Astrocyte of the spinal cord (primary cell): ENCODE measurements at regions not wholly inside any gene's neighbourhood (a gene's known extent, or its start where the extent isn't known, plus 50 kb on each side); places are given as distances from the start of the nearest gene placed in this dataset.
"Not testable (repeated sequence)": the region's sequence is repeated elsewhere in the genome, so short reads cannot be mapped to it uniquely, and the experiment has no call there.

ENCODE experiments used
- DNase-seq: peaks from one replicate; pipeline ENCODE4 v3.0.0; 2011; ENCODE audit warnings: low read depth, low spot score
- H3K4me3 ChIP-seq: 2 replicates; pipeline ENCODE4 v1.5.1; 2011; ENCODE audit warnings: low read depth, mild to moderate bottlenecking, low read length, moderate library complexity
- CTCF ChIP-seq: IDR thresholded peaks from 2 replicates; pipeline ENCODE4 v1.5.1; 2012; ENCODE audit warnings: low read depth, mild to moderate bottlenecking, low read length, inconsistent platforms
- in situ Hi-C: cut with HindIII; loops from 2 replicates; pipeline ENCODE4 v1.10.0; 2017; ENCODE audit warnings: low sequenced_read_pairs

- no peak for DNase-seq
- H3K4me3 ChIP-seq, result no peak overlapping the region
- no peak for TF ChIP-seq CTCF
- in situ Hi-C loops, result no loop called here
These were observed 431.2 kb downstream of the SOX2 start for GRCh38 chr3:182142928-182143327.

GRCh38 chr3:182143903-182144302 lies 432.2 kb downstream of the SOX2 start:
- no peak overlapping the region for H3K4me3 ChIP-seq
- no peak for TF ChIP-seq CTCF
- in situ Hi-C loops, result no loop called here
- DNase-seq, result no peak

GRCh38 chr3:182148360-182148759 lies 436.6 kb downstream of the SOX2 start:
- in situ Hi-C loops, result no loop called here
- H3K4me3 ChIP-seq, result no peak overlapping the region
- TF ChIP-seq CTCF, result no peak
- DNase-seq, result no peak

GRCh38 chr3:182149594-182149993 lies 437.9 kb downstream of the SOX2 start:
- in situ Hi-C loops, result no loop called here
- DNase-seq, result no peak
- no peak overlapping the region for H3K4me3 ChIP-seq
- no peak for TF ChIP-seq CTCF

GRCh38 chr3:182156326-182156725 lies 444.6 kb downstream of the SOX2 start:
- in situ Hi-C loops, H3K4me3 ChIP-seq, DNase-seq: not testable (repeated sequence)

GRCh38 chr3:182165234-182165633 lies 453.5 kb downstream of the SOX2 start:
- DNase-seq, result peak; percentile 19
- no peak for TF ChIP-seq CTCF
- in situ Hi-C loops, result no loop called here
- H3K4me3 ChIP-seq, result no peak overlapping the region

GRCh38 chr3:182172534-182172933 lies 460.8 kb downstream of the SOX2 start:
- in situ Hi-C loops, result no loop called here
- H3K4me3 ChIP-seq, result no peak overlapping the region
- no peak for TF ChIP-seq CTCF
- DNase-seq, result no peak
